Endothelial cell of umbilical vein (primary cell): ENCODE measurements at regions not wholly inside any gene's neighbourhood (a gene's known extent, or its start where the extent isn't known, plus 50 kb on each side); places are given as distances from the start of the nearest gene placed in this dataset.

Experiments used
- CTCF ChIP-seq, 2 donors: IDR thresholded peaks; 1 replicate in 1 of 2; 2 replicates in 1 of 2; pipeline ENCODE4 v1.5.1; 2011; ENCODE audit warnings: low read length in 2 of 2, mild to moderate bottlenecking in 2 of 2, moderate library complexity in 2 of 2, control low read depth in 1 of 2, inconsistent platforms in 1 of 2, low read depth in 1 of 2; ENCODE audit not compliant: insufficient read depth in 1 of 2; ENCODE audit errors: extremely low read depth in 1 of 2
- EZH2 ChIP-seq: IDR thresholded peaks from 2 replicates; pipeline ENCODE4 v1.6.1; 2012; ENCODE audit warnings: borderline replicate concordance, low read depth, mild to moderate bottlenecking, moderate library complexity, low read length, inconsistent platforms; ENCODE audit not compliant: severe bottlenecking
- MAX ChIP-seq: IDR thresholded peaks from 2 replicates; pipeline ENCODE4 v1.6.1; 2011; ENCODE audit not compliant: insufficient read depth, insufficient read length
- MYC ChIP-seq: IDR thresholded peaks from one replicate; pipeline ENCODE4 v1.6.1; 2011; ENCODE audit warnings: mild to moderate bottlenecking, low read depth, low read length
- POLR2A ChIP-seq: IDR thresholded peaks from 2 replicates; pipeline ENCODE4 v1.6.1; 2012; ENCODE audit warnings: low read depth, mild to moderate bottlenecking, control low read depth, low read length
- POLR2AphosphoS5 ChIP-seq: IDR thresholded peaks from 2 replicates; pipeline ENCODE4 v1.6.1; 2012; ENCODE audit warnings: low read depth, mild to moderate bottlenecking, control low read depth, low read length, moderate library complexity; ENCODE audit not compliant: insufficient read depth

DNA sequence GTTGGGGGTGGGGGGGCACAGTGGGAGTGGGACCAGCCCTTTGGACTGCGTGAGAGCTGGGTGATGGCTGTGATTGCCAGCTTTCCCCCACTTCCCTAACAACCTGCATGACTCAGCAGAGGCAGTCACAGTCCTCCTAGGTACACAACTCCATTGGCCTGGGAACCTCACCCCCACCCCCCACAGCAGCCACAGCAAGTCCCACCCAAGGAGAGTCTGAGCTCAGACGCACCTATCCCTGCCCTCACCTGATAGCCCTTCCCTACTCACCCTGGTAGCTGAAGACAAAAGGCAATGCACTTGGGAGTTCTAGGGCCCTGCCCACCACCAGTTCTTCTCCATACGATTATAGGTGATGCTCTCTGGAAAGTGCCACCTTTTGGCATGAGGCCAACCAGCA is 188.9 kb downstream of the ZNF648 start:
- TF ChIP-seq CTCF (IDR thresholded peaks at IDR 0.05; ENCODE audit: extremely low read depth in 1 of 2, insufficient read depth in 1 of 2, low read depth in 1 of 2, low read length in 2 of 2) = no peak
- TF ChIP-seq MYC = no peak
- no peak for TF ChIP-seq POLR2A
- no peak for TF ChIP-seq EZH2
- TF ChIP-seq POLR2AphosphoS5 = no peak
- no peak for TF ChIP-seq MAX
